Endothelial cell of hepatic sinusoid (primary cell): ENCODE measurements at regions not wholly inside any gene's neighbourhood (a gene's known extent, or its start where the extent isn't known, plus 50 kb on each side); places are given as distances from the start of the nearest gene placed in this dataset.

Experiments
- in situ Hi-C: cut with HindIII; loops from 2 replicates; pipeline ENCODE4 v1.10.0; 2017; ENCODE audit warnings: low sequenced_read_pairs

DNA sequence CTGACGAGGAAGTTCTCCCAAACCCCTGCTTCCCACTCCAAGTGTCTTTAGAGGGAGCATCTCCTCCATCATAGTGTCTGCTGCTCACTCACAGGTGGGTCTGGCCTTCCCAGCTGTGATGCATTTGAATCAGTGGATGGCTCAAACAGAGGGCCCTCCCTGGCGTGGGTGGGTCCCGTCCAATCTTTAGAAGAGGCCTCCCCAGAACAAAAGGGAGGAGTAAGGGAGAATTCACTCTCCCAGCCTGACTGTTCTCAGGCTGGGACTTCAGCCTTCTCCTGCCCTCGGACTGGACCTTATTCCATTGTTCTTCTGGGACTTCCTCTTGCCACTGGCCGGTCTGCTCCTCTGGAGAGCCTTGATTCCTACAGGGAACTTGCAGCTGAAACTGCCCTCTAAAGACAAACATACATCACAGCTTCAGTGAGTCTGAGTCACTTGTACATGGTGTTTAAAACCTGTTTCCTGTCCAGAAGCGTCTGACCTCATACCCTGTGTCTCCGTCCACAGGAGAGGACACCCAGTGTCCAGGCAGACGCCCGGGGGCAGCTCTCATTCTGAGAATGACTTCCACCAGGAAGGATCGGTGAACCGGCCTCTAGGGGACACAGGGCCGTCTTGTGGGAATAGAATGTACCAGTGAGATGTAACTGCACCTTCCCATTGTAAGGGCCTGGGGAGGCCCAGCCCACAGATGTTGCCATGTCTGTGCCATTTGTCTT, 234.7 kb downstream of the BRD1 start:
- in situ Hi-C loops, result loop anchor here (5.0 kb wide), 1 partner anchor 94 kb away; no protein-coding TSS in a partner anchor

- in situ Hi-C loops, result loop anchor here (5.0 kb wide), 1 partner anchor 96 kb away; no protein-coding TSS in a partner anchor
Observed at GRCh38 chr22:49590851-49591445, 236.7 kb downstream of the BRD1 start.

GRCh38 chr22:49590381-49590780, 237.3 kb downstream of the BRD1 start:
- in situ Hi-C loops, result loop anchor here (5.0 kb wide), 1 partner anchor 97 kb away; no protein-coding TSS in a partner anchor

GRCh38 chr22:49589811-49590210, 237.9 kb downstream of the BRD1 start:
- in situ Hi-C loops, result loop anchor here (5.0 kb wide), 1 partner anchor 97 kb away; no protein-coding TSS in a partner anchor

- in situ Hi-C loops, result no loop called here
Observed at GRCh38 chr22:49589301-49589700, 238.4 kb downstream of the BRD1 start.

DNA sequence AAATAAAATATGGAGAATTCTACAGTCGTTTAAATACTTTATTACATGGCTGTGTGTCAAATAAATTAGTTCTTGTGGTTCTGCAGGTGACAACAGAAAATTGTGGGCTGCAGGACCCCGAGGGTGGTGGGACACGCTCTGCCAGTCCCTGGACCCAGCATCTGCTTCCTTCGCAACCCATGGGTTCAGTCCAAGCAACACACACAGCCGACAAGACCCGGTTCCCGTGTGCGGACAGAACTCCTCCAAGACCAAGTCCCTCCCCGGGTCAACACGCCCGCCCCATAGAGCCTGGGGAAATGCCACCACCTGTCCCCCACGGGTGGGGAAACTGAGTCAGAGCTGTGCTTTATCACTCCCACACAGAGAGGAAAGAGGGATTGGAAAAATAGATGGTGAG, 238.9 kb downstream of the BRD1 start:
- in situ Hi-C loops, result no loop called here

DNA sequence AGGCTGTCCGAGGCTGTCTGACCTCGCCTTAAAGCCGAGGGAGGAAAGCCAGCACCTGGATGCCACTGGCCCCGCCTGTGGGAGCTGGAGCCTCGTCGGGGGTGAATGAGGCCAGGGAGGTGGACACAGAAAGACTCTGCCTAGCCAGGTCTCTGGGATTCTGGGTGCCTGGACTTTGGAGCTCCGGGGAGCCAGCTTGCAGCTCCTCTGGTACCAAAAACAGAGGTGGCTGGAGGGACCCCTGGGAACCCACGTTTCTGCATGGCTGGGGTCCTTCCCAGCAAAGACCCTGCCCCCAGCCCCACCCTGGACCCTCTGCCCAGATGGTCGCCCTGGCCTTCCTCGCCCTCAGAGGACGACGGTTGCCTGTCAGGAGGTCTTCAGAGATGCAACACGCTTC, 239.7 kb downstream of the BRD1 start:
- in situ Hi-C loops, result no loop called here

GRCh38 chr22:49587421-49587820, 240.3 kb downstream of the BRD1 start:
- in situ Hi-C loops, result no loop called here

- in situ Hi-C loops, result no loop called here
Observed at GRCh38 chr22:49586873-49587272, 240.8 kb downstream of the BRD1 start.

GRCh38 chr22:49586244-49586748, 241.4 kb downstream of the BRD1 start:
- in situ Hi-C loops, result no loop called here

DNA sequence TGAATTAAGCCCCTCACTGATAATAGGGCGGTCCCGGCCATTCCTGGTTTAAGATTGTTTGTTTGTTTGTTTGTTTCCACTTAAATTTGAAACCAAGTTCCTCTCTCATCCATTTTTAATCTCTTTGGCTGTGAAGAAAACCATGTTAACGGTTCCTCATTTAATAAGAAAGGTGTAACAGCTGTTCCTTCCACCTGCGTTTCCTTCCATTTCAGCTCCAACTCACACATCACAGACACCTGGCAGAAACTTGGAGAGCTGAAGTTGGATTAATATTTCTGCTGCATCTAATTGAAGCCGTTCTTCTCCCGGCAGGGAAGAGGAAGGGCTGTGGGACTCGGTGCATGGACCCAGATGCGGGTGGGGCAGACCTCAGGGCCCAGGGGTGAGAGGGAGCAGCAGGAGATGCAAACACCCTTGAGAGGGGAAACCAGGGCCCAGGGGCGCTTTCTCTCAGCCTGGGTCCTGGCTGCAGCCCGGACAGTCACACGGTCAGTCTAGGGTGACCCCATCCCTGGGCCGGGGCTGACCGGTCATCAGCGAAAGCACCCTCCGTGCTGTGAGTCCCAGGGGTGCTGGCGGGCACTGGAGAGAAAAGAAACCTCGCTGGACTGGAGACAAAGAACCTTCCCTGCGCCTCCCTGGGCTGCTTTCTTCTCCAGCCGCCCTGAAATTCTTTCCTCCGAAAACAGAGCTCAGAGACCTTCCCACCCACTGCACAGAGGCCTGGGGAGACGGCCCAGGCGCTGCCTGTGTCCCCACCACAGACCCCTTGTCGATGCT, 242.0 kb downstream of the BRD1 start:
- in situ Hi-C loops, result no loop called here

DNA sequence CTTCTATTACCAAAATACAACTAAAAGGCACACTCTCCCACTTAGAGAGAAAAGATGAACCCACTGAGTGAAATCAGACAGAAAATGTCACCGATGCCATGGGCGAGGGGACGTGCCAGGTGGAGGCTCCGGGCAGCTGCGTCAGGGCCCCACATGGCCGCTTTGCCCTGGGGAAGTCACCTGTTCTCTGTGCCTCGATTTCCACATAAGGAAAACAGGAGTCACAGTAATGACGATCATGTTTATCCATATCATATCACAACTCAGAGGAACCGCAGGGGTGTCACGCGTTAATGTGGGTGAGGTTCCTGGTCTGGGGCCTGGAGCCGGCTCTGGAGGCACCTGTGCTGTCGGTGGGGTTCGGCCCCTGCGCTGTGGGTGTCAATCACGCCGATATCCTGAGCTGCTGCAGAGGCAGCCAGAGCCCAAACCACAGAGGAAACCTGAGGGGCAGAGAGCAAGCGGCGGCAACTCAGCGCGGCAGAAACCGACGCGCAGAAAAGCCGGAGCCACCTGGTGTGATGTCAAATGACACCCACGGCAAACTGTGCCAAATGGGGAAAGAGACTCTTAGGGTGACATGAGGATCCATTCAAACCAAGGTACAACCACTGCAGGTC, 243.7 kb downstream of the BRD1 start:
- in situ Hi-C loops, result no loop called here

GRCh38 chr22:49583341-49583740, 244.3 kb downstream of the BRD1 start:
- in situ Hi-C loops, result no loop called here

- in situ Hi-C loops, result no loop called here
Observed at GRCh38 chr22:49582678-49583077, 245.0 kb downstream of the BRD1 start.

DNA sequence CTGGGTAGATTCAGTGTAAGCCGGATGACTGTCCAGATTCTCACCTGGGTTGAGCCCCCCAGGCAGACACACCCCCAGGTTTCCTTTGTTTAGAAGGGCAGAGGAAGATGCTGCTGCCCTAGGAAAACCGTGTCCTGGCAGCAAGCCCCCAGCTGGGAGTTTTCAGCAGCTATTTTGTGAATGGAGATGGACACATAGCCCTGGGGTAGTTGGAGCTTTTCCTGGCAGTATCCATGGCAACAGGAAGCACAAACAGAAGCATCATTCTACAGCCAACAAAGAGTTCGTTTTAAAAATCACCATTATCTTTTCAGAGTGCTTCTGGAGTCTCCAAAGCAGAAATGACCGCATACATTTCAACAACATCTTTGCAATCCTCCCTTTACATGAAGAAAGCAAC, 245.5 kb downstream of the BRD1 start:
- in situ Hi-C loops, result no loop called here

DNA sequence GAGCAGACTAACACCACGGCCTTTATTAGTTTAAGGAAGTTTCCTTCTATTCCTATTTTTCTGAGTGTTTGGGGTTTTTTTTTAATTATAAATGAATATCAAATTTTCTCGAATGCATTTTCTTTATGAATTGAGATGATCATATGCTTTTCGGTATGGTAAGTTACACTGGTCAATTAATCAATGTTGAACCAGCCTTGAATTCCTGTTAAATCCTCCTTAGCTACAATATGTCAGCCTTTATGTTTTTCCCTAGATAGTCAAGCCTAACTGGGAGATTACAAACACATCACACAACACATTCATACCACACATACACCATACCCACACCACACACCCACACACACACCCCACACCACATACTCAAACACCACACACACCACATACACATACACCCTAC, 247.6 kb downstream of the BRD1 start:
- in situ Hi-C loops, result no loop called here

GRCh38 chr22:49577168-49578060, 250.3 kb downstream of the BRD1 start:
- in situ Hi-C loops, result no loop called here

- in situ Hi-C loops, result no loop called here
Observed at GRCh38 chr22:49576241-49577141, 251.2 kb downstream of the BRD1 start.

DNA sequence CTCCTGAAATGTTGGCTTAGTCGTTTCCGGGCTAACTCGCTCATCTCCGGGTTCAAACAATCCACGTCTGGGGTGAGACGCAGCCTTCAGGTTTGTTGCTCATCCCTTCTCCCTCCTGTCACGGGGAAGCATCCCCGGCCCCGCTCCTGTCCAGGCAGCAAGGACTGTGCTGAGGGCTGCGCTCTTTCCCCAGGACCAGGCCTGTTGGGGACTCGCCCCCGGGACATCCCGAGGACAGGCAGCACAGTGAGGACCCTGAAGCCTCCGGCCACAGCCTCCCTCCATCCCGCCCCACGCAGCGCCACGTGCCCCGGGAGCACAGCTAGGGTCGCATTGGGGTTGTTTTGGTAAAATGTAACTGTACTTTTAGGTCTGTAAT, 252.0 kb downstream of the BRD1 start:
- in situ Hi-C loops, result no loop called here
